ENCODE measurements at regions not wholly inside any gene's neighbourhood (a gene's known extent, or its start where the extent isn't known, plus 50 kb on each side); places are given as distances from the start of the nearest gene placed in this dataset.
"Not testable (repeated sequence)": the region's sequence is repeated elsewhere in the genome, so short reads cannot be mapped to it uniquely, and the experiment has no call there.

GRCh38 chr4:3961091-3961672 is 195.0 kb downstream of the ADRA2C start:
- not testable (repeated sequence) for TF ChIP-seq CTCF, POLR2A (IDR thresholded peaks at IDR 0.05)

All from right lobe of liver (tissue), 4 donors.